Neural cell (in vitro differentiated cells): ENCODE measurements at regions not wholly inside any gene's neighbourhood (a gene's known extent, or its start where the extent isn't known, plus 50 kb on each side); places are given as distances from the start of the nearest gene placed in this dataset.
A peak's percentile ranks its signal among the peaks of the same experiment; 100 is the strongest.

Experiments
- H2AFZ ChIP-seq: fragments of 200-600, 300-800 bp; sonication (generic), shearing (Covaris generic); 2 replicates; pipeline ENCODE4 v1.6.0; 2014; ENCODE audit warnings: low read depth, mild to moderate bottlenecking, antibody characterized with exemption, low read length, moderate library complexity
- H3F3A ChIP-seq: fragments of 200-600 bp; shearing (Covaris generic); 2 replicates; pipeline ENCODE4 v1.6.1; 2016; ENCODE audit warnings: mild to moderate bottlenecking, moderate library complexity, mixed read lengths, antibody characterized with exemption, low read length; ENCODE audit not compliant: insufficient read depth, poor library complexity, severe bottlenecking
- H3K27ac ChIP-seq: fragments of 200-600, 300-800 bp; sonication (generic), shearing (Covaris generic); 2 replicates; pipeline ENCODE4 v1.5.1; 2014; ENCODE audit warnings: mild to moderate bottlenecking, low read length, moderate library complexity
- H3K27me3 ChIP-seq: fragments of 300-800, 200-600 bp; sonication (generic), shearing (Covaris generic); 2 replicates; pipeline ENCODE4 v1.6.0; 2014; ENCODE audit warnings: mild to moderate bottlenecking, low read depth, low read length, moderate library complexity; ENCODE audit not compliant: insufficient read depth
- H3K36me3 ChIP-seq: fragments of 300-800, 200-600 bp; sonication (generic), shearing (Covaris generic); 2 replicates; pipeline ENCODE4 v1.5.1; 2014; ENCODE audit warnings: mild to moderate bottlenecking, antibody characterized with exemption, low read length, moderate library complexity; ENCODE audit not compliant: insufficient read depth
- H3K4me2 ChIP-seq: fragments of 300-800, 200-600 bp; sonication (generic), shearing (Covaris generic); 2 replicates; pipeline ENCODE4 v1.6.0; 2014; ENCODE audit warnings: mild to moderate bottlenecking, low read length
- H3K4me3 ChIP-seq: fragments of 300-800, 200-600 bp; sonication (generic), shearing (Covaris generic); 2 replicates; pipeline ENCODE4 v1.5.1; 2014; ENCODE audit warnings: mild to moderate bottlenecking, low read length, moderate library complexity
- H3K79me2 ChIP-seq: fragments of 200-600 bp; shearing (Covaris generic); replicated peaks from 2 replicates; pipeline ENCODE4 v1.6.0; 2014; ENCODE audit warnings: mild to moderate bottlenecking, low read length, moderate library complexity; ENCODE audit not compliant: insufficient read depth
- H3K9ac ChIP-seq: fragments of 300-800, 200-600 bp; sonication (generic), shearing (Covaris generic); 2 replicates; pipeline ENCODE4 v1.6.1; 2016; ENCODE audit warnings: mild to moderate bottlenecking, low read length, mixed read lengths
- H3K9me2 ChIP-seq: fragments of 200-600 bp; shearing (Covaris generic); 2 replicates; pipeline ENCODE4 v1.6.1; 2016; ENCODE audit warnings: mild to moderate bottlenecking, low read length, mixed read lengths; ENCODE audit not compliant: insufficient read depth
- H3K9me3 ChIP-seq: fragments of 200-600, 300-800 bp; sonication (generic), shearing (Covaris generic); 2 replicates; pipeline ENCODE4 v1.6.1; 2016; ENCODE audit warnings: mild to moderate bottlenecking, mixed run types, low read length, moderate library complexity, mixed read lengths
- H4K20me1 ChIP-seq: fragments of 200-600 bp; shearing (Covaris generic); 2 replicates; pipeline ENCODE4 v1.6.1; 2016; ENCODE audit warnings: mild to moderate bottlenecking, mixed run types; ENCODE audit not compliant: insufficient read depth
- EP300 ChIP-seq: fragments of 450-650 bp; conservative IDR thresholded peaks from 2 replicates; pipeline ENCODE4 v1.6.1; 2014; ENCODE audit warnings: antibody characterized with exemption, mild to moderate bottlenecking, moderate library complexity; ENCODE audit not compliant: poor library complexity, severe bottlenecking
- EZH2 ChIP-seq: fragments of 200-600, 300-800 bp; shearing (Covaris generic), sonication (generic); IDR thresholded peaks from 2 replicates; pipeline ENCODE4 v1.6.1; 2014; ENCODE audit warnings: antibody characterized with exemption, low read length, borderline replicate concordance, mild to moderate bottlenecking; ENCODE audit not compliant: insufficient read depth, poor library complexity, severe bottlenecking
- MXI1 ChIP-seq: fragments of 450-650 bp; conservative IDR thresholded peaks from 2 replicates; pipeline ENCODE4 v1.6.1; 2014; ENCODE audit warnings: antibody characterized with exemption, mild to moderate bottlenecking; ENCODE audit not compliant: poor library complexity, severe bottlenecking
- POLR2AphosphoS5 ChIP-seq: IDR thresholded peaks from 2 replicates; pipeline ENCODE4 v1.6.1; 2012
- RAD21 ChIP-seq: fragments of 450-650 bp; conservative IDR thresholded peaks from 2 replicates; pipeline ENCODE4 v1.6.1; 2014; ENCODE audit warnings: antibody characterized with exemption, mild to moderate bottlenecking, moderate library complexity
- SMC3 ChIP-seq: fragments of 450-650 bp; conservative IDR thresholded peaks from 2 replicates; pipeline ENCODE4 v1.6.1; 2014; ENCODE audit warnings: antibody characterized with exemption, mild to moderate bottlenecking, moderate library complexity; ENCODE audit not compliant: poor library complexity
- TAF1 ChIP-seq: IDR thresholded peaks from 2 replicates; pipeline ENCODE4 v1.6.1; 2012; ENCODE audit warnings: low read depth
- TF ChIP-seq, protein P1 (sequence below): fragments of 450-650 bp; IDR thresholded peaks from 2 replicates; pipeline ENCODE4 v1.5.1; 2014; ENCODE audit warnings: antibody characterized with exemption, mild to moderate bottlenecking, moderate library complexity; ENCODE audit not compliant: poor library complexity, severe bottlenecking
- TF ChIP-seq, protein P2 (sequence below): IDR thresholded peaks from 2 replicates; pipeline ENCODE4 v1.6.1; 2012; ENCODE audit warnings: borderline replicate concordance

GRCh38 chr17:71163813-71164122 lies 957.1 kb upstream of the SOX9 start:
- Histone ChIP-seq H3K79me2 (no peaks in the 10 kb centered on the region), H3K9me3 (no peaks in the 10 kb centered on the region), H4K20me1 (no peaks in the 10 kb centered on the region), H3K36me3 (no peaks in the 10 kb centered on the region), H3K4me3 (no peak overlapping the region), H3K27ac (peak overlapping the region; percentile 79), H3K9me2 (no peaks in the 10 kb centered on the region), H3K4me2 (no peak overlapping the region), H3K9ac (no peak overlapping the region), H3K27me3 (no peaks in the 10 kb centered on the region), H3F3A (peaks cover 4% of the 10 kb centered on the region), H2AFZ (no peak overlapping the region)
- TF ChIP-seq EZH2, result no peak
- TF ChIP-seq MXI1, result no peak
- no peak for TF ChIP-seq EP300
- no peak for TF ChIP-seq TAF1
- TF ChIP-seq, protein P1, sequence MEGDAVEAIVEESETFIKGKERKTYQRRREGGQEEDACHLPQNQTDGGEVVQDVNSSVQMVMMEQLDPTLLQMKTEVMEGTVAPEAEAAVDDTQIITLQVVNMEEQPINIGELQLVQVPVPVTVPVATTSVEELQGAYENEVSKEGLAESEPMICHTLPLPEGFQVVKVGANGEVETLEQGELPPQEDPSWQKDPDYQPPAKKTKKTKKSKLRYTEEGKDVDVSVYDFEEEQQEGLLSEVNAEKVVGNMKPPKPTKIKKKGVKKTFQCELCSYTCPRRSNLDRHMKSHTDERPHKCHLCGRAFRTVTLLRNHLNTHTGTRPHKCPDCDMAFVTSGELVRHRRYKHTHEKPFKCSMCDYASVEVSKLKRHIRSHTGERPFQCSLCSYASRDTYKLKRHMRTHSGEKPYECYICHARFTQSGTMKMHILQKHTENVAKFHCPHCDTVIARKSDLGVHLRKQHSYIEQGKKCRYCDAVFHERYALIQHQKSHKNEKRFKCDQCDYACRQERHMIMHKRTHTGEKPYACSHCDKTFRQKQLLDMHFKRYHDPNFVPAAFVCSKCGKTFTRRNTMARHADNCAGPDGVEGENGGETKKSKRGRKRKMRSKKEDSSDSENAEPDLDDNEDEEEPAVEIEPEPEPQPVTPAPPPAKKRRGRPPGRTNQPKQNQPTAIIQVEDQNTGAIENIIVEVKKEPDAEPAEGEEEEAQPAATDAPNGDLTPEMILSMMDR, result no peak
- TF ChIP-seq SMC3, result no peak
- no peak for TF ChIP-seq POLR2AphosphoS5
- TF ChIP-seq, protein P2, sequence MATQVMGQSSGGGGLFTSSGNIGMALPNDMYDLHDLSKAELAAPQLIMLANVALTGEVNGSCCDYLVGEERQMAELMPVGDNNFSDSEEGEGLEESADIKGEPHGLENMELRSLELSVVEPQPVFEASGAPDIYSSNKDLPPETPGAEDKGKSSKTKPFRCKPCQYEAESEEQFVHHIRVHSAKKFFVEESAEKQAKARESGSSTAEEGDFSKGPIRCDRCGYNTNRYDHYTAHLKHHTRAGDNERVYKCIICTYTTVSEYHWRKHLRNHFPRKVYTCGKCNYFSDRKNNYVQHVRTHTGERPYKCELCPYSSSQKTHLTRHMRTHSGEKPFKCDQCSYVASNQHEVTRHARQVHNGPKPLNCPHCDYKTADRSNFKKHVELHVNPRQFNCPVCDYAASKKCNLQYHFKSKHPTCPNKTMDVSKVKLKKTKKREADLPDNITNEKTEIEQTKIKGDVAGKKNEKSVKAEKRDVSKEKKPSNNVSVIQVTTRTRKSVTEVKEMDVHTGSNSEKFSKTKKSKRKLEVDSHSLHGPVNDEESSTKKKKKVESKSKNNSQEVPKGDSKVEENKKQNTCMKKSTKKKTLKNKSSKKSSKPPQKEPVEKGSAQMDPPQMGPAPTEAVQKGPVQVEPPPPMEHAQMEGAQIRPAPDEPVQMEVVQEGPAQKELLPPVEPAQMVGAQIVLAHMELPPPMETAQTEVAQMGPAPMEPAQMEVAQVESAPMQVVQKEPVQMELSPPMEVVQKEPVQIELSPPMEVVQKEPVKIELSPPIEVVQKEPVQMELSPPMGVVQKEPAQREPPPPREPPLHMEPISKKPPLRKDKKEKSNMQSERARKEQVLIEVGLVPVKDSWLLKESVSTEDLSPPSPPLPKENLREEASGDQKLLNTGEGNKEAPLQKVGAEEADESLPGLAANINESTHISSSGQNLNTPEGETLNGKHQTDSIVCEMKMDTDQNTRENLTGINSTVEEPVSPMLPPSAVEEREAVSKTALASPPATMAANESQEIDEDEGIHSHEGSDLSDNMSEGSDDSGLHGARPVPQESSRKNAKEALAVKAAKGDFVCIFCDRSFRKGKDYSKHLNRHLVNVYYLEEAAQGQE, result no peak
- no peak for TF ChIP-seq RAD21

DNA sequence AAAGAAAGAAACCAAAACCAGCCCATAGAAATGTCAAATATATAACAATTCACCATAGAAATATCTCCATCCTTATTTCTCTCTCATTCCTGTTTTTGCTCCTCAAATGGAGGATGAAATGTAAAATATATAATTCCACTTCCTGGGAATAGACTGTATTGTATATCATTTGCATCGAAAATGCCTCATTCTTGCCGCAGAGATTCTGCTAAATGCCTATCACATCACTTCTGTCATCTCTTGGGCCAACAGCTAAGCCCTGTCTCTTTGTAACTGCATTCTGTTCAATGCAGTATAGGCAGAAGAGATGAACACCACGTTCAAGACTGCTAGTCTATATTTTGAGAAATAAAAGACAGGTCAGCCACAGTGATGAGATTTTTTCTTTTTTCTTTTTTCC lies 956.3 kb upstream of the SOX9 start:
- H4K20me1 ChIP-seq, result no peaks in the 10 kb centered on the region
- peak overlapping the region; percentile 45 for H3K9ac ChIP-seq
- TF ChIP-seq SMC3 (no peak), EP300 (peak; percentile 34), POLR2AphosphoS5 (peak; percentile 34)
- TF ChIP-seq, protein P1, result no peak
- TF ChIP-seq, protein P2, result peak; percentile 76
- peak overlapping the region; percentile 41 for H3K4me3 ChIP-seq
- H3K79me2 ChIP-seq, result no peaks in the 10 kb centered on the region
- H3K27ac ChIP-seq, result peak overlapping the region; percentile 79
- no peaks in the 10 kb centered on the region for H3K9me2 ChIP-seq
- H3K27me3 ChIP-seq, result no peaks in the 10 kb centered on the region
- H3K9me3 ChIP-seq, result no peaks in the 10 kb centered on the region
- no peak overlapping the region for H2AFZ ChIP-seq
- peak overlapping the region; percentile 10 for H3K4me2 ChIP-seq
- no peaks in the 10 kb centered on the region for H3K36me3 ChIP-seq
- H3F3A ChIP-seq, result peaks cover 4% of the 10 kb centered on the region
